ENCODE measurements at regions not wholly inside any gene's neighbourhood (a gene's known extent, or its start where the extent isn't known, plus 50 kb on each side); places are given as distances from the start of the nearest gene placed in this dataset.
A peak's percentile ranks its signal among the peaks of the same experiment; 100 is the strongest.

DNA sequence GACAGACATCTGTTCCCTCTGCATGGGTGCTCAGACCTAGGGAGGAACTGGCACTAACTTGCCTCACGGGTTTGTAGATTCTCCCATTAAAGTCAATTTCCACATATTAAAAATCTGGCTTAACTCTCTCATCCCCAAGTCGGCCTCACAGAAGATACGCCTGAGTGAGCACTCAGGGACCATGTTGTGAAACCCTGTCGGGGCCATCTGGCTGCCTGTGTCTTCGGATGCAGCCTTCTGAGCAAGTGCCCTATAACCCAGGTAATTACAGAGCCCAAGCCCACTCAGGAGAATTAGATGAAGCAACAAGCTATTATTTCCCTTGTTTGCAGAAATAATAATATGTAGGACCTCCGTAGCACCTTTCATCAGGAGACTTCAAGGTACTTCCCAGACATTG lies 219.3 kb upstream of the GLI3 start:
- H3K4me1 Mint-ChIP-seq (ENCODE audit: unreplicated experiment) = peaks cover 50% of the 10 kb centered on the region
- no peak for DNase-seq (ENCODE audit: extremely low spot score, unreplicated experiment)
- H3K27ac Mint-ChIP-seq = no peak overlapping the region
- peaks cover 3% of the 10 kb centered on the region for H3K27me3 Mint-ChIP-seq
- TF ChIP-seq, protein P1, sequence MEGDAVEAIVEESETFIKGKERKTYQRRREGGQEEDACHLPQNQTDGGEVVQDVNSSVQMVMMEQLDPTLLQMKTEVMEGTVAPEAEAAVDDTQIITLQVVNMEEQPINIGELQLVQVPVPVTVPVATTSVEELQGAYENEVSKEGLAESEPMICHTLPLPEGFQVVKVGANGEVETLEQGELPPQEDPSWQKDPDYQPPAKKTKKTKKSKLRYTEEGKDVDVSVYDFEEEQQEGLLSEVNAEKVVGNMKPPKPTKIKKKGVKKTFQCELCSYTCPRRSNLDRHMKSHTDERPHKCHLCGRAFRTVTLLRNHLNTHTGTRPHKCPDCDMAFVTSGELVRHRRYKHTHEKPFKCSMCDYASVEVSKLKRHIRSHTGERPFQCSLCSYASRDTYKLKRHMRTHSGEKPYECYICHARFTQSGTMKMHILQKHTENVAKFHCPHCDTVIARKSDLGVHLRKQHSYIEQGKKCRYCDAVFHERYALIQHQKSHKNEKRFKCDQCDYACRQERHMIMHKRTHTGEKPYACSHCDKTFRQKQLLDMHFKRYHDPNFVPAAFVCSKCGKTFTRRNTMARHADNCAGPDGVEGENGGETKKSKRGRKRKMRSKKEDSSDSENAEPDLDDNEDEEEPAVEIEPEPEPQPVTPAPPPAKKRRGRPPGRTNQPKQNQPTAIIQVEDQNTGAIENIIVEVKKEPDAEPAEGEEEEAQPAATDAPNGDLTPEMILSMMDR (conservative IDR thresholded peaks at IDR 0.05) = no peak
- no peak overlapping the region for H3K4me3 Mint-ChIP-seq
- H3K9me3 Mint-ChIP-seq = no peaks in the 10 kb centered on the region
- H3K36me3 Mint-ChIP-seq = no peaks in the 10 kb centered on the region

DNA sequence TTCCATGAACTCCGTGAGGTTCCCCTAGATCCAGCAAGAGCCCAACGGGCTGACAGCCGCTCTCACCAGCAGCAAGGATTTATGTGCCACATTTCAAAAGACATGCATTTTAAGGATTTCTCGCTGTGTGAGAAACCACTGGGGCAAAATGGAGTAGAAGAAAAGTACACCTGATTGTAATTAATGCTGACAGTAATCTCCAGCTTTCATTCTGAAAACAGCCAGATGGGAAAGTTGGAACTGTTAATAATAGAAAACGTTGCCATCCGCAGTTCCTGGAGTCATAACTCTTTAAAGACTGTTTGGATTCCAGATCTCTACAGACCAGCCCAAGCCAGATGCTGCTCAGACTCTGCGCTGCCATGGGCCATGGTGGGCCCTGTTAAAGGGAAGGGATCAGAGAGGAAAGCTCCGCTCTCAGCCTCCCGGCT lies 216.9 kb upstream of the GLI3 start:
- peaks cover 50% of the 10 kb centered on the region for H3K4me1 Mint-ChIP-seq (ENCODE audit: unreplicated experiment)
- H3K27ac Mint-ChIP-seq = no peak overlapping the region
- TF ChIP-seq, protein P1 (conservative IDR thresholded peaks at IDR 0.05) = no peak
- peak overlapping the region; percentile 58 for H3K4me3 Mint-ChIP-seq
- no peaks in the 10 kb centered on the region for H3K9me3 Mint-ChIP-seq
- peaks cover 3% of the 10 kb centered on the region for H3K27me3 Mint-ChIP-seq
- DNase-seq (ENCODE audit: extremely low spot score, unreplicated experiment) = no peak
- no peaks in the 10 kb centered on the region for H3K36me3 Mint-ChIP-seq

DNA sequence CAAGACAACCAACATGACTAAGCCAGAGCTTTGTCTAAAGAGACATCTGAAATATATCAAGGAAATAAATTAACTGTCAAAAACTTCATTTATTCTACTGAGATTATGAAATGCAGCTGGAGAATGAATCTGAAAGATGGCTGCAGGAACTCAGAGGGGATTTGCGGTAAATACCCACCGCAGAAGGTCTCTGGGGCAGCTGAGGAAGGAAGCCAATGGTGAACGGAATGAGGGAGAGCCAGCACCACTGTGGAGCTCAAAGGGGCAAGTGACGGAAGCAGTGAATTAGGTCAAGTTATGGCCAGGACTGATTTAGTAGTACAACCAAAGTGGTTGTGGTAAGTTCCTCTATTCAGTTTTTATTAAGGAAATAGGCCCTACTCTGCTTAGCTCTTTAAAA lies 215.3 kb upstream of the GLI3 start:
- Mint-ChIP-seq H3K36me3 (no peaks in the 10 kb centered on the region), H3K27ac (no peak overlapping the region), H3K27me3 (peaks cover 3% of the 10 kb centered on the region), H3K4me1 (ENCODE audit: unreplicated experiment) (peaks cover 41% of the 10 kb centered on the region), H3K4me3 (no peak overlapping the region), H3K9me3 (peaks cover 4% of the 10 kb centered on the region)
- TF ChIP-seq, protein P1 (conservative IDR thresholded peaks at IDR 0.05) = no peak
- no peak for DNase-seq (ENCODE audit: extremely low spot score, unreplicated experiment)

DNA sequence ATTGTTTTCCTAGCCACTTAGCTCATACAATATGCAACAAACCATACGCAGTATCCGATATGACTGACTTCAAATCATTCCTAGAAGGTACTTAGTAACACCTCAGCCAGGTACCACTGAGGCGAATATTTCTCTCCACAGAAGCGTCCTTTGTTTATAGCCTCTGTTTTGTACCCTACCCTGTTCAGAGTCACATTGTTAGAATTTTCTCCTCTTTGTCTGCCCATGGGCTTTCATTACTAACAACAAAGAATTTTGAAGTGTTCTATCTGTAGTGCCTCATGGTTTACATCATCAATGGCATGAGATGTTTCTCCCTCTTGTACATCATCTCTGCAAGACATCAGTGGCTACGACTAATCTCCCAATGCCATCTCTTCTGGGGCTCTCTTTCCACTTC lies 212.4 kb upstream of the GLI3 start:
- H3K36me3 Mint-ChIP-seq = no peaks in the 10 kb centered on the region
- TF ChIP-seq, protein P1 (conservative IDR thresholded peaks at IDR 0.05) = no peak
- no peak for DNase-seq (ENCODE audit: extremely low spot score, unreplicated experiment)
- peaks cover 5% of the 10 kb centered on the region for H3K9me3 Mint-ChIP-seq
- no peak overlapping the region for H3K4me3 Mint-ChIP-seq
- H3K27ac Mint-ChIP-seq = no peak overlapping the region
- H3K4me1 Mint-ChIP-seq (ENCODE audit: unreplicated experiment) = peaks cover 13% of the 10 kb centered on the region
- peaks cover 3% of the 10 kb centered on the region for H3K27me3 Mint-ChIP-seq

GRCh38 chr7:42448901-42449300 lies 211.9 kb upstream of the GLI3 start:
- Mint-ChIP-seq H3K4me1 (ENCODE audit: unreplicated experiment) (peaks cover 8% of the 10 kb centered on the region), H3K27ac (no peak overlapping the region), H3K36me3 (no peaks in the 10 kb centered on the region), H3K4me3 (no peak overlapping the region), H3K27me3 (no peaks in the 10 kb centered on the region), H3K9me3 (peaks cover 5% of the 10 kb centered on the region)
- TF ChIP-seq, protein P1 (conservative IDR thresholded peaks at IDR 0.05) = no peak
- DNase-seq (ENCODE audit: extremely low spot score, unreplicated experiment) = no peak

- TF ChIP-seq, protein P1 (conservative IDR thresholded peaks at IDR 0.05) = no peak
- no peak overlapping the region for H3K4me3 Mint-ChIP-seq
- peaks cover 5% of the 10 kb centered on the region for H3K9me3 Mint-ChIP-seq
- H3K27me3 Mint-ChIP-seq = no peaks in the 10 kb centered on the region
- DNase-seq (ENCODE audit: extremely low spot score, unreplicated experiment) = no peak
- H3K36me3 Mint-ChIP-seq = no peaks in the 10 kb centered on the region
- no peaks in the 10 kb centered on the region for H3K4me1 Mint-ChIP-seq (ENCODE audit: unreplicated experiment)
- no peak overlapping the region for H3K27ac Mint-ChIP-seq
Observed at GRCh38 chr7:42445691-42446090, 208.7 kb upstream of the GLI3 start.
